ENCODE measurements at regions not wholly inside any gene's neighbourhood (a gene's known extent, or its start where the extent isn't known, plus 50 kb on each side); places are given as distances from the start of the nearest gene placed in this dataset.

GRCh38 chr14:83331513-83331912 is 1797.9 kb upstream of the SEL1L start:
- no peak for TF ChIP-seq CTCF (IDR thresholded peaks at IDR 0.05)
- H3K27ac ChIP-seq: no peak overlapping the region

- TF ChIP-seq ZFX (IDR thresholded peaks at IDR 0.05; ENCODE audit: borderline replicate concordance) (no peak), CTCF (IDR thresholded peaks at IDR 0.05) (no peak)
- no peak overlapping the region for H3K27ac ChIP-seq
Measured at GRCh38 chr14:83342590-83342989, 1808.9 kb upstream of the SEL1L start.

GRCh38 chr14:83347874-83348273 is 1814.2 kb upstream of the SEL1L start:
- no peak for TF ChIP-seq ZFX (IDR thresholded peaks at IDR 0.05; ENCODE audit: borderline replicate concordance)
- TF ChIP-seq CTCF (IDR thresholded peaks at IDR 0.05): no peak
- H3K27ac ChIP-seq: no peak overlapping the region

- TF ChIP-seq CTCF (IDR thresholded peaks at IDR 0.05) (no peak), ZFX (IDR thresholded peaks at IDR 0.05; ENCODE audit: borderline replicate concordance) (no peak)
- no peak overlapping the region for H3K27ac ChIP-seq
Measured at GRCh38 chr14:83355609-83356008, 1822.0 kb upstream of the SEL1L start.

- no peak overlapping the region for H3K27ac ChIP-seq
- no peak for TF ChIP-seq CTCF (IDR thresholded peaks at IDR 0.05)
- no peak for TF ChIP-seq ZFX (IDR thresholded peaks at IDR 0.05; ENCODE audit: borderline replicate concordance)
Measured at GRCh38 chr14:83356080-83356479, 1822.4 kb upstream of the SEL1L start.

GRCh38 chr14:83372271-83372670 is 1838.6 kb upstream of the SEL1L start:
- no peak overlapping the region for H3K27ac ChIP-seq
- TF ChIP-seq ZFX (IDR thresholded peaks at IDR 0.05; ENCODE audit: borderline replicate concordance) (no peak), CTCF (IDR thresholded peaks at IDR 0.05) (no peak)

- TF ChIP-seq ZFX (IDR thresholded peaks at IDR 0.05; ENCODE audit: borderline replicate concordance) (no peak), CTCF (IDR thresholded peaks at IDR 0.05) (no peak)
- no peak overlapping the region for H3K27ac ChIP-seq
Measured at GRCh38 chr14:83379436-83379835, 1845.8 kb upstream of the SEL1L start.

Measured in 22Rv1 (cell line).